ENCODE measurements at regions not wholly inside any gene's neighbourhood (a gene's known extent, or its start where the extent isn't known, plus 50 kb on each side); places are given as distances from the start of the nearest gene placed in this dataset.

- DNase-seq, result no peak
These were observed 121.6 kb downstream of the ZFP36L2 start for GRCh38 chr2:43104763-43105162.

DNA sequence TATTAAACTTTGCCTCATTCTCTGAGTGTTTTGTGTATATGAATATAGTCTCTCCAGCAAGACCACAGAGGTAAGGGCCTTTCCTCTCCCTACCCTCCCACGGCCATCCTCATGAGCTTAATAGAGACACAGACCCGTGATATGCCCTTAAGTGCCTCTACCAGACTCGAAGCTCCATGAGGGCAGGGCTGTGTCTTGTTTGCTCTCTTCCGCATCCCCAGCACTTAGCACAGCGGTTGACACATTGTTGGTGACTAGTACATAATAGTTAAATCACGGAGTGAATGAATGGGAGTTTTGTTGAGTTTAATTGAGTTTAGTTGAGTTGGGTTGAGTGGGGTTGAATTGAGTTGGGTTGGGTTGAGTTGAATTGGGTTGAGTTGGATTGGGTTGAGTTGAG is 122.3 kb downstream of the ZFP36L2 start:
- DNase-seq, result no peak

GRCh38 chr2:43103093-43103404 is 123.4 kb downstream of the ZFP36L2 start:
- DNase-seq, result no peak

DNA sequence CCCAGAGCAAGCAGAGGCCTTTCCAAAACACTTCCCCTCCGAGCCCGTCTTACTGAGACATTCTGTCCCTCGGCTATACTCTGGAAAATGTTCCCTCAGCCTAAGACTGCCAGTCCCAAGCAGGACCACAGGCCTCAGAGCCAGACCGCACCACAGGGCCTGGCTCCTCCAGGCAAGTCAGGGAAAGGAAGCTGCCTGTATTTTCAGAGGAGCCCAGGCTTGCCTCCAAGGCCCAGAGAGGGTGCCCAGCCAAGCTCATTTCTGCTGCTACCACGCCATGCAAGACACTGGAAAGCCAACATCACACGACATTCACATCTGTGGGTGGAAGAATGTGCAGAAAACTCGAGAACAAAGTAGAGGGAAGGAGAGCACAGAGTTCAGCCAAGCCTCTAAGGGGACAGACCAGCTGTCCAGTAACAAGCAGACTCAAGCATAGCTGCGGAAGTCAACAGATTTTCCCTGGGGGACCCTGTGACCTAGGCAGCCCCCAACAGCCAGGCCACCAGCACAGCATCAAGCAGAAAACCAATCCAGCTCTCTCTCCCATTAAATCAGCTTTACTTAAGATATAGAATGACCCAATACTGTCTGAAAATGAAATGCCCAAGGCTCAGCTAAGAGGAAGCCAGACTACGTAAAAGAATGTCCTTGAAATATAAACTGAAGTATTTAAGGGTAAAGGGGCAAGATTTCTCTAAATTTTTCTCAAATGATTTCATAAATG is 123.9 kb downstream of the ZFP36L2 start:
- DNase-seq, result no peak

GRCh38 chr2:43101751-43102150 is 124.7 kb downstream of the ZFP36L2 start:
- no peak for DNase-seq

DNA sequence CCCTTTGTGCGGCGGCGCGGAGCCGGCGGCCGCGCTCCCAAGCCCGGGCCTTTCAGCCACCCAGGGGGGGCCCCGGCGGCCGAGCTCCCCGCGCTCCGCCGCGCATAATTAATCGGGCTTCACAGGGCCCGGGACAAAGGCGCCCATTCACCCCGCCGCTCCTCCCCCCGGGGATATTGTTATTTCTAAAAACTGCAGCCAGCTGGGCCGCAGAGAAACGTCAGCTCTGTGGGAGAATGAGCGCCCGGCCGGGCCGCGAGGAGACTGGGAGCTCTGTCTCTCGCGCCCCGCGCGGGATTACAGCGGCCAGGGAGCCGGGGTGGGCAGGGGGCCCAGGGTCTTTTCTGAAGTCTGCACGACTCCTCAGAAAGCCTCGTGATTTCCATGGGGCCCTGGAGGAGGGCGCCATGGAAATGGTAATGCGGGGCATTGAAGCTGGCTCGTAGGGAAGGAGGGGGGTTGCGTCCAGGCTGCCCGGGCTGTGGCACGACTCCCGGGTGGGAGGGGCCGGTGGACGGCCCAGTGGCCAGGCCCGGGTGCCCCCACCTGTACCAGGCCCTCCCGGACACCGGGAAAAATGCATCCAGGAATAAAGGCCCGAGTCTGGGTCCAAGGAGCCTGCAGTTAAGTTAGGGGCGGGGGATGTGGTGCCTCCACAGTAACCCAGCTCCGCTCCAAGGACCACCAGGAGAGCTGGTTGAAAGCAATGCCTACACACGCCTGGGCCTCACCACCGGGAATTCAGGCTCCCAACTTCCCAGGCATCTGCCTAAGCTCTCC is 125.3 kb downstream of the ZFP36L2 start:
- no peak for DNase-seq

- no peak for DNase-seq
These were observed 126.0 kb downstream of the ZFP36L2 start for GRCh38 chr2:43100362-43100882.

DNA sequence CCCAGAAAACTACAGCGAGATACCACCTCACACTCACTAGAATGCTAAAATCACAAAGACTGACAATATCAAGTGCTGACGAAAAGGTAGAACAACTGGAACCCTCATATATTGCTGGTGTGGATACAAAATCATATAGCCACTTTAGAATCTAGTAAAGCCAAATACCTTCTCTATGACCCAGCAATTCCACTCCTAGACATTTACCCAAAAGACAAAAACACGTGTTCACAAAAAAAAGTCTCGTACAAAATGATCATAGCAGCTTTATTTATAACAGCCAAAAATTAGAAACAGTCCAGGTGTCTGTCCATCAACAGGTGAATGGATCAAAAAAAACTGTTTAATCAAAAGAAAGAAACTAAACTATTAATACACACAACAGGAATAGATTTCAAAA is 126.6 kb downstream of the ZFP36L2 start:
- DNase-seq, result no peak

GRCh38 chr2:43098539-43098938 is 127.9 kb downstream of the ZFP36L2 start:
- no peak for DNase-seq

DNA sequence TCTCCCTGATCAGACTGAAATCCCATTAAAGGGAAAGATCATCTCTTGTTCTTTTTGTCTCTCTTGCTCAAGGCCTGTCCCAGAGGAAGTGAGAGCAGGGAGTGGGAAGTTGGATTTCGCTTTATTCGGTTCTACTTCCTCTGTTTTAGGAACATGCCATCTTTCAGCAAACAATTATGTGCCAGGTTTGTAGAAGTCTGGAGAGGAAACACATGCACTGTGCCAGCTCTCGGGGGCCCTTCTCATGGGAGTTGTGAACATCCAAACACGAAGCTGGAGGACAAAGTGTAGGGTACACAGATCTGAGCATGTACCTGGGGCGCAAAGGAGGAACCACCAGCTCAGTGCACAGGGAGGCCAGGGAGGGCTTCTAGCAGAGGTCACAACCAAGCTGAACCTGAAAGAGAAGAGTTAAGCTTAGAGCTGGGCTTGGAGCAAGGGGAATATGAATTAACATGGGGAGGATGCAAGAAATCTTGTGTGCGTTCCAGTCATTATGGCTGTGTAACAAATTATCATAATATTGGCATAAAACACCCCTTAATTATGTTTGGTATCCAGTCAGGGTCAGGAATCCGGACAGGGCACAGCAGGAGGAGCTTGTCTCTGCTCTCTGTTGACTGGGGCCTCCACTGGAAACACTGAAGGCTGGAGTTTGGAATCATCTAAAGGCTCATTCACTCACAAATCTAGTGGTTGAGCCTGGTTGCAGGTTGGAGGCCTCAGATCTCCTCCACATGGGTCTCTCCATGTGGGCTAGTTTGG is 128.6 kb downstream of the ZFP36L2 start:
- DNase-seq, result no peak

DNA sequence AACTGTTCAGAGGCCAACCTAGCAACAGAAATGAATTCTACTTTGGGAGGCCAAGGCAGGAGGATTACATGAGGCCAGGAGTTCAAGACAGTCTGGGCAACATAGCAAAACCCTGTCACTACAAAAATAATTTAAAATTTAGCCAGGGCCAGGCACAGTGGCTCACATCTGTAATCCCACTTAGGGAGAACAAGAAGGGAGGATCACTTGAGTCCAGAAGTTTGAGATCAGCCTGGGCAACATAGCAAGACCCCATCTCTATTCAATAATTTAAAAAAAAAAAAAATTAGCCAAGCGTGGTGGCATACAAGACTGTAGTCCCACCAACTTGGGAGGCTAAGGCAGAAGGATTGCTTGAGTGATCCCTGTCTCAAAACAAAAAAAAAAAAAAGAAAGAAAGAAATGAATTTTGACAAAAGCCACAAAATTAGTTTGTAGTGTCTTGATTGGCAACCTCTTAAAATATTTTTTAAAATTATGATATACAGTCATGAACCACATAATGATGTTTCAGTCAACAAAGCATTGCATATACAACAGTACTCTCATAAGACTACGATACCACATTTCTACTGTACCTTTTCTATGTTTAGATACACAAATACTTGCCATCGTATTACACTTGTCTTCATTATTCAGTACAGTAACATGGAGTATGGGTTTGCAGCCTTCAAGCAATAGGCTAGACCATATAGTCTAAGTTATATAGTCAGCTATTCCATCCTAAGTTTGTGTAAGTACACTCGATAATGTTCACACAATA is 130.7 kb downstream of the ZFP36L2 start:
- DNase-seq, result no peak

DNA sequence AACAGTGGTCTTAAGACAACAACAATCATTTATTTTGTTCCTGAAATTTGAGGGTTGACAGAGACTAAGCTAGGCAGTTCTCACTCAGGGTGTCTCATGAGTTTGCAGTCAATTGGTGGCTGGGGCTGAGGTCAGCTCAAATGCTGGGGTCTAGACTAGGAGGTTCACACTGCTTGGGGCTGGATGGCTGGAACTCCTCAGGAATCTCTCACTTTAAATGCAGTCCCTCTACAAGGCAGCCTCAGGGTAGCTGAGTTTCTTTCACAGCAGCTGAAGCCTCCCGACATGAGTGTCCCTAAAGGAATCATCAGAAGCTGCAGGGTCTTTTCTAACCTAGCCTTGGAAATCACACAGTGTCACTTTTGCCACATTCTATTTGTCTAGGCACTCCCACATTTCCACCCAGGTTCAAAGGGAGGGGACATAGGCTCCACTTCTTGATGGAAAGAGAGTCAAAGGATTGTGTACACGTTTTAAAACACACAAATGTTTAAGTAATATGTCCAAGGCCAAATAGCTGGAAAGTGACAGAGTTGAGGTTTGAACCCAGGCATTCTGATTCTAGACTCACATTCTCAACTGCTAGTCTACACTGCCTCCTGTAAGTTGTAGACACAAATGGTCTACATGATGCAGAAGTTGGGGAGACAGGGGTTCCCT is 133.8 kb downstream of the ZFP36L2 start:
- no peak for DNase-seq

GRCh38 chr2:43090317-43090716 is 136.1 kb downstream of the ZFP36L2 start:
- DNase-seq, result no peak

DNA sequence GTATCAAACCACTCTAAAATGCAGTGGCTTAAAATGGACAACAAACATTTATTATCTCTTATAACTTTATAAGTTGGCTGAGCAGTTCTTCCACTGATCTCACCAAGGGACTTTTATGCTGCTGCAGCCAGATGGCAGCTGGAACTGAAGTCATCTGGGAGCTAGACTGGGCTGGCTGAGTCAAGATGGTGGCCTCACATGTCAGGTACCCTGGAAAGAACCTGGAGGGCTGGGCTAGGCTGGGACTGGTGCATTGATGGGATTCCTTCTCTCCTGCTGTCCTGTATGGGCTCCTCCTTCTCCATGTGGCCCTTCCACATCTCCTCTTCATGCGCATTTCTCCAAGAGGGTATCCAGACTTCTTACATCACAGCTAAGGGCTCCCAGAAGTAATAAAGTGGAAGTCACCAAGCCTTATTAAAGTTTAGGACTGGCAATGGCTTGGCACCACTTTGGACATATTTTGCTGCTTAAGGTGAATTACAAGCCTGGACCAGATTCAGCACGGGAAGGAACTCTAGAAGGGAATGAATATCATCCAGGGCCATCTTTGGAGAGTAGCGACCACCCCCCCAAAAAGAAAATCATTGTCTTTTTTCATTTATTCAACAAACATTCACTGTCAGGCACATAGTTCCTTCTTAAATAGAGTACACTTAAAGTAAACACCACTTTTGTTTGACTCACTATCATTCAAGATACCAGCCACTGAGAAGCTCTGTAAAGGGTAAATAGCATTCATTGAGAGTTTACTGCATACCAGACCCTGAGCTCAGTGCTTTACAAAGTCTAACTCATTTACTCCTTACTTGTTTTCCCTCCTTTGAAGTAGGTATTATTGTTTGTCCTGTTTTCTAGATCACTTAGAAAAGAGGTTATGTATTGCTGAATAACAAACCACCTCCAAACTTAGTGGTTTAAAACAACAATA is 138.0 kb downstream of the ZFP36L2 start:
- no peak for DNase-seq

- no peak for DNase-seq
These were observed 139.0 kb downstream of the ZFP36L2 start for GRCh38 chr2:43087413-43087812.

- no peak for DNase-seq
These were observed 139.8 kb downstream of the ZFP36L2 start for GRCh38 chr2:43086451-43087221.

DNA sequence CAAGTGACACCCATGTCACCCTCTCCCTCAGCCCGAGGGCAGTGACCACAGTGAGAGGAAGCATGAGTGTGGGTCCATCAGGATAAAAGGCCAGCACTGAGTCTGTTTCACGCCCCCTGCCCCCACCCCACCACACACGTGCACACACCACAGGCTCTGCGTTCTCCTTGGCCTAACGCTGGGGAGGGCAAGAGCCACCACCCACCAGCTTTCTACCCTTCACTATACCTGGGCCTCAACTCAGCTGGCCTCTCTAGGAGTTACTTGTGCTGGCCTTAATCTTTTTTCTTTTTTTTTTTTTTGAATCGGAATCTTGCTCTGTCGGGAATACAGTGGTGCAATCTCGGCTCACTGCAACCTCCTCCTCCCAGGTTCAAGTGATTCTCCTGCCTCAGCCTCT is 140.5 kb downstream of the ZFP36L2 start:
- DNase-seq, result no peak

DNA sequence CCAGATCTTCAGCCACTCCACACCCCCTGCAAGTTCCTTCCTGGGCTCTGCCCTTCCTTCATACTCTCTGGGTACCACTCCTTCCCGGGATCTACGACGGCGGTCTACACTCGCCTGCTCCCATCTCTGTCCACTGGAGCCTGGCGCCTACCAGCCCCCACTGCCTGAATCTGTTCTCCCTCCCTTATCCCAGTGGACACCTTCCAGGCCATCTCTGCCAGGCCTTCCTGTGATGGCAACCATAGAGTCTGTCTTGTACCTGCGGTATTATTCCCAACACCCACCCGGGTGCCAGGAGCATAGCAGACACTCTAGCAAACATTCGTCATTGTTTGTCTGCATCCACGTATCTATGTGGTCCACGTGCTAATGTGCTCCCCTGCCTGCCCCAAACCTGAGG is 140.9 kb downstream of the ZFP36L2 start:
- DNase-seq, result no peak

DNA sequence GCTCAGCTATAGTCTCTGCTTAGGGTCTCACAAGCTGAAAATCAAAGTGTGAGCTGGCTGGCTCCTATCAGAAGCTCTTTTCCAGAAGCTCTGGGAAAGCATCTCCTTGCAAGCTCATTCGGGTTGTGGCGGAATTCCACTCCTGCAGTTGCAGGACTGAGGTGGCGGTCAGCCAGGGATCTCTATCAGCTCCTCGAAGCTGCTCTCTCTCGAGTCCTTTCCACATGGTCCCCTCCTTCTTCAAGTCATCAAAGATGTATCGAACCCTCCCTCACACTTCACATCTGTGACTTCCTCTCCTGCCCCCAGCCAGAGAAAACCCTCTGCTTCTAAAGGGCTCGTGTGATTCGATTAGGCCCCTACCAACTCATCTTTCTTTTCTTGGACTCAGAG is 141.7 kb downstream of the ZFP36L2 start:
- DNase-seq, result no peak

All from activated CD4-positive, alpha-beta T cell treated with anti-CD3 and anti-CD28 coated beads, Interleukin-2, amount 50 U/mL, for 16 hours (primary cell).